Ectodermal cell (in vitro differentiated cells): ENCODE measurements at regions not wholly inside any gene's neighbourhood (a gene's known extent, or its start where the extent isn't known, plus 50 kb on each side); places are given as distances from the start of the nearest gene placed in this dataset.

ENCODE experiments used
- H3K27ac ChIP-seq: 2 replicates; pipeline ENCODE4 v1.7.0; 2013; ENCODE audit warnings: mild to moderate bottlenecking, low read depth, low read length; ENCODE audit not compliant: insufficient read depth, poor library complexity, severe bottlenecking
- H3K27me3 ChIP-seq: 2 replicates; pipeline ENCODE4 v1.7.0; 2013; ENCODE audit warnings: mild to moderate bottlenecking, low read length; ENCODE audit not compliant: insufficient read depth, control insufficient read depth, poor library complexity, severe bottlenecking
- H3K36me3 ChIP-seq: one replicate; pipeline ENCODE4 v1.7.0; 2013; ENCODE audit warnings: low read length; ENCODE audit not compliant: control insufficient read depth, insufficient read depth
- H3K4me1 ChIP-seq: one replicate; pipeline ENCODE4 v1.7.0; 2013; ENCODE audit warnings: low read length; ENCODE audit not compliant: control insufficient read depth, insufficient read depth
- H3K4me3 ChIP-seq: 2 replicates; pipeline ENCODE4 v1.7.0; 2013; ENCODE audit warnings: low read depth, low read length, control low read depth; ENCODE audit not compliant: insufficient read depth
- H3K9me3 ChIP-seq: 2 replicates; pipeline ENCODE4 v1.7.0; 2013; ENCODE audit warnings: mild to moderate bottlenecking, low read length, moderate library complexity; ENCODE audit not compliant: control insufficient read depth
- WGBS, 2 experiments: methylation state at CpG; one replicate each; pipeline ENCODE4 v1.1.7; 2013; ENCODE audit warnings: missing lambda C conversion rate in 2 of 2; 5-methylcytosine and 5-hydroxymethylcytosine counted together

DNA sequence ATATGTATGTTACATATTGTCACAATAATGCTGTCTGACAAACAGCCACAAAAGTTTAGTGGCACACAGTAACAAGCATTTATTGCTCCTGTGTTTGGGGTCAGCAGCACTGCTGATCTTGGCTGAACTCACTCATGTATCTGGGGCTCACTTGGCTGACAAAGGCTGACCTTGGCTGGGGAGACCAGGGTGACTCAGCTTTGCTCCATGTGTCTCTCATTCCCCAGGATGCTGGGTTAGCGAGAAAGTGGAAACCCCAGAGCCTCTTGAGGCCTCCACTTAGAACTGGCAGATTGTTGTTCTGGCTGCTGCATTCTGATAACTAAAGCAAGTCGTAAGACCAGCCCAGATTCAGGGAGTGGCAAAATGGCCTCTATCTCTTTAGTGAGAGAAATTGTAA, 217.3 kb upstream of the HABP2 start:
- Histone ChIP-seq H3K4me1 (no peaks in the 10 kb centered on the region), H3K36me3 (no peaks in the 10 kb centered on the region), H3K27me3 (no peaks in the 10 kb centered on the region), H3K9me3 (no peaks in the 10 kb centered on the region), H3K27ac (no peak overlapping the region), H3K4me3 (no peak overlapping the region)
- 90 to 94% methylated on average over 2 of the region's 2 CpGs for WGBS, 2 experiments

DNA sequence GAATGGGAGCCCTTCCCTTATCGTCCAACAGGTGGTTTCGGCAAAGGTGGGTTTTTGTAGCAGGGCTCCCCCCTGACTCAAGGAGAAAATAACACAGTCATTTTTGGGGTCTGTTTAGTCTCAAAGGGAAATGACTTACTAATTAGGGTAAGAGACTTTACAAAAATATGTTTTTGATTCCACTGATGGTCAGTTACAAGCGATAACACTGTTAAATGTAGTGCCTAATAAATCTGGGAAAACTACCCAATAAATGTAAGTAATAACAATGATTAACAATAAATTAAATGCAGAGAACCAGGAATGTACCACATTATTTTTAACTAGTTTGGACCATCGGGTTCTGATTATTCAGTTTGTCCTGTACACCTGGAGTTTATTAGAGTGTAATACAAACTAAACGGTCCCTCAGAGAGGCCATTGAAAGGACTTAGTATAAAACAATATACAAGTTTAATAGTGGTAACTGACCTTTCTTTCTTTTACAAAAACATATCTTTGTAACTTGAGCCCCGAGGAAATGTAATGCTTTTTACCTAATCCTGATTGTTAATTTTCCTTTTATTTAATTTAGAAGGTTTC, 216.2 kb upstream of the HABP2 start:
- H3K4me1 ChIP-seq, result no peaks in the 10 kb centered on the region
- no peak overlapping the region for H3K27ac ChIP-seq
- WGBS, 2 experiments, result 99 to 100% methylated on average over 3 of the region's 6 CpGs
- H3K4me3 ChIP-seq, result no peak overlapping the region
- no peaks in the 10 kb centered on the region for H3K9me3 ChIP-seq
- no peaks in the 10 kb centered on the region for H3K27me3 ChIP-seq
- H3K36me3 ChIP-seq, result no peaks in the 10 kb centered on the region

DNA sequence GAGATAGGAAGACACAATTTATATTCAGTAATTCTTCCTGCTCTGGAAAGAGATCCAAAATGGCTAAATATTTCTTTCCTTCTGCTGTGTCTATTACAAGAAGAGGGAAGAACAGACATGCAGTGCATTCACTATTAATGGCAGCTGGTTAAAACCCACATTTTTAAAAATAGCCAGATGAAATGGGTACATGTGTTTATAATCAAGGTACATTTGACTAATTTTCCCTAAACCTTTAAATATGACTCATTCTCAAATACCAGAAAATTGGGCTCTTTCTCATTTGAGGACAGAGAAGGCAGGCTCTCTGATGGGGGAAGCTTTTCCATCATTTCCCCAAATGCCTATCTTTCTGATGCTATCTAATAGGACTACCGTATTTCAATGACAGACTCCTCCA, 215.7 kb upstream of the HABP2 start:
- no peaks in the 10 kb centered on the region for H3K27me3 ChIP-seq
- no peak overlapping the region for H3K4me3 ChIP-seq

DNA sequence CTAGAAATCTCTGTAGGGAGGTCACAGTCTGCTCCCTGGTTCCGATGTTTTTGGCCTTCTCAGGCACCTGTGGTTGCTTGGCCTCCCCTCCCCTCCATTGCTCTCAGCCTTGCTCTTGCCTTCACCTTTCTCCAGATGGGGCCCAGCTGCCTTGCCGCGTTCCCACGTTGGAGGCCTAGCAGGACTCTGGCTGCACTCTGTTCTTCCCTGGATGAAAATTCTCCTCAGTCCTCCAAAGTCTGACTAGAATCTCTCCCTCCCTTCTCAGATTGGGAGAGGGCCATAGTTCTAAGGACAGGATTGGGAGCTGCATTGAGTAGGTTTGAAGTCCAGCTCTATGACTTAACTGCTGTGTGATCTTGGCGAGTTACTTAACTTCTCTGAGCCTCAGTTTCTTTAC, 213.7 kb upstream of the HABP2 start:
- Histone ChIP-seq H3K9me3 (no peaks in the 10 kb centered on the region), H3K4me1 (no peaks in the 10 kb centered on the region), H3K27ac (no peak overlapping the region), H3K27me3 (no peaks in the 10 kb centered on the region), H3K4me3 (no peak overlapping the region), H3K36me3 (no peaks in the 10 kb centered on the region)
- 93 to 94% methylated on average over 5 of the region's 5 CpGs for WGBS, 2 experiments

More for the DNA sequence above, 215.7 kb upstream of the HABP2 start:
- Histone ChIP-seq H3K4me1 (no peaks in the 10 kb centered on the region), H3K36me3 (no peaks in the 10 kb centered on the region), H3K27ac (no peak overlapping the region), H3K9me3 (no peaks in the 10 kb centered on the region)
- 83 to 97% methylated on average over 1 of the region's 1 CpG for WGBS, 2 experiments

DNA sequence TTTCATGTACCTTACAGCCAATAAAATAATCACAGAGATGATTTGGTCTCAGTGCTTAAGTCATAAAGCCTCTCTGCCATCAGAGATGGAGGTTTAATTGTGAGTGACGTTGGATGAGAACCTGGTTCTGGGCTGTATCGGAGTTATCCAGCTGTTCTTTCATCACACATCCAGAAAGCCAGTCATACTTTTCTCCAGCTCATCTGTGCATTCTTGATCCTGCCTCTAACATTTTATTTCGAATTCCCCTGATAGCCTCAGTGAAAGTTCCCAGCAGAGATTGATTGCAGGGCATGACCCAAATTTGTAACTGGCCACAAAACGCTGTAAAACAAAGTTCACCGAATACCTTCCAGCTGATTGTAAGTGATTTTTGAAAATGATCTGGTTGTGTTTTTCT, 212.6 kb upstream of the HABP2 start:
- no peak overlapping the region for H3K27ac ChIP-seq
- no peaks in the 10 kb centered on the region for H3K36me3 ChIP-seq
- no peaks in the 10 kb centered on the region for H3K9me3 ChIP-seq
- no peak overlapping the region for H3K4me3 ChIP-seq
- no peaks in the 10 kb centered on the region for H3K4me1 ChIP-seq
- H3K27me3 ChIP-seq, result no peaks in the 10 kb centered on the region
- 93 to 96% methylated on average over 5 of the region's 5 CpGs for WGBS, 2 experiments

DNA sequence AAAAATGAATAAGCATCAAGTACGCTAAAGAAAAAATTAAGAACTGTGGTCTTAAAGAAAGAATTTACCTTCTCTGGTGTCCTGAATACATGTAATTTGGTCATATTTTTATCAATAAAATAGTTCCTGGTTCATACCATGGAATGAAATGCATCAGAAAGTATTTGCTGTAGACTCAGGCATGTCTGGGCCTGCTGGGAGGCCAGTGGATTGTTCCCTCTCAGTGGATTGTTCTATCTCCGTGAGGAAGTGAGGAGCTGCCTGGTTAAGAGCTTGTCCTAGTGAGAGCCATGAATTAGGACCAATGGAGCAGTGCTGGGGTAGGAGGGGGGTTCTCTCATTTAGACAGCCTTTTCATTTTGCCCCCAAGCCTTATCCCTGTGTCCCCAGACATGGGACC, 211.7 kb upstream of the HABP2 start:
- Histone ChIP-seq H3K4me1 (no peaks in the 10 kb centered on the region), H3K36me3 (no peaks in the 10 kb centered on the region), H3K27me3 (no peaks in the 10 kb centered on the region), H3K27ac (no peak overlapping the region), H3K4me3 (no peak overlapping the region), H3K9me3 (no peaks in the 10 kb centered on the region)
- 84 to 93% methylated on average over 1 to 2 of the region's 2 CpGs for WGBS, 2 experiments

DNA sequence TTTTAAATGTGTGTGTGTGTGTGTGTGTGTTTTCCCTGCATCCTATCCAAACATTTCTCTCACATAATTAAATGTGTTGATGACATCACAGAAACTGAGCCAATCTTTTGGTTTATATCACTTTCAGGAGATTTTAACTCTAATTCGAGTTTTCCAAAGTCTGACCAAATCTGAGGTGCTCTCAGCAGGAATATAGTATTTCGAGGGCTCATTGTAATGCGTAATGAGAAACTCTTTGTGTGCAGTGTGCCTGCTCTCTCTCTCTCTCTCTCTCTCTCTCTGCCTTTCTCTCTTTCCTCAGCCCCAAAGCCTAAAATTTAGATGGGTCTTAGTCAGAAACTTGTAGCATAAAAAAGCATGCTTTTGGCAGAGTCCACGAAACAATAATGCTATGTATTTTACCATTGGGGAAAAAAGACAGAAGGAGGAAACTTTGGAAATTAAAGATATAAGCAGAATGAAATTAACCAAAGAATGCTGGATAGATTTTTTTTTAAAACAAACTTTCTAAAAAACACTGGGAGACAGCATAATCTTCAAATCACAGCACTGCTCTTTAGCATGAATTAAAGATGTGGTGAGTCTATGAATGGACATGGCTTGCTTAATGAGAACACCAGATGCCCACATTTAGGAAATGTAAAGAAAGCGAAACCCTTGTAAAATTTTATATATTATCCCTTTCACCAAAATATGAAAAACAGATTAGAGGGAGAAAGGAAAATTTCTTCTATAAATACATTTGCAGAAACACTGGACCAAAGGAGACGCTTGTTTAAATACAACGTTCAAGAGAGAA, 206.8 kb upstream of the HABP2 start:
- H3K9me3 ChIP-seq, result no peaks in the 10 kb centered on the region
- H3K4me1 ChIP-seq, result no peaks in the 10 kb centered on the region
- H3K27ac ChIP-seq, result no peak overlapping the region
- no peaks in the 10 kb centered on the region for H3K27me3 ChIP-seq
- H3K36me3 ChIP-seq, result no peaks in the 10 kb centered on the region
- 55 to 60% methylated on average over 5 to 6 of the region's 7 CpGs for WGBS, 2 experiments
- no peak overlapping the region for H3K4me3 ChIP-seq

DNA sequence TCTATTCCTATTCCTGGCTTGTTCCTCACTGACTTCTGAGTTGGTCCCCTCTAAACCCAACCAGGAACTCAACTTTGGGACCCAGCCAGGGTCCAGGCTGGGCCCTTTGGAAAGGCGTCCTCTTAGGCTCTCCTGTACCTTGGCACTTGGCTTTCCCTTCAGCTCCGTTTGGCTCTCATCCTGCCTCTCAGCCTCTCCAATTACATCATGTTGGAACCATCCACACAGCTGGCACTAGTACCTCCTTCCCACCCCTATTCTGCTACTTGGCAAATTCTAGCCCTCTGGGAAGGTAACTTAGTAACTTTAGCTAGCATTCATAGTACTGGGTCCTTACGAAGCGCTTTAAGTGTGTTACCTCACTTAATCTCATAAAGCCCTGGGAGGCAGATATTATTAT, 205.3 kb upstream of the HABP2 start:
- no peaks in the 10 kb centered on the region for H3K4me1 ChIP-seq
- H3K4me3 ChIP-seq, result no peak overlapping the region
- no peaks in the 10 kb centered on the region for H3K9me3 ChIP-seq
- WGBS, 2 experiments, result 89 to 91% methylated on average over 4 of the region's 4 CpGs
- H3K27me3 ChIP-seq, result no peaks in the 10 kb centered on the region
- no peaks in the 10 kb centered on the region for H3K36me3 ChIP-seq
- H3K27ac ChIP-seq, result no peak overlapping the region

DNA sequence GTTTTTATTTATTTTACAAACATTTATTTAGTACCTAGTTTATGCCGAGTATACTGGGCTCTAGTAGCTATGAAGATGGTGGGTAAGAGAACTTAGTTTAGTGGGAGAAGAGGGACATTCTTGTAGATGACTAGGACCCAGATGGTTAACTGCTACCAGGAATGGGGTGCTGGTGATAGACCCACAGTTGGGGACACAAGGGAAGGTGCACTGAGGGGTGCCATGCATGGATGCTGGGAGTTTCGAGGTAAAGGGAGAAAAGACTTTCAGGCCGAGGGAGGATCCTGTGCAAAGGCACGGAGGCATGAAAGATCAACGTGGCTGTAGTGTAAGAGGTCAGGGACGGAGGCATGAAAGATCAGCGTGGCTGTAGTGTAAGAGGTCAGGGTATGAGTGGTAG, 204.2 kb upstream of the HABP2 start:
- Histone ChIP-seq H3K27me3 (no peaks in the 10 kb centered on the region), H3K4me3 (no peak overlapping the region), H3K4me1 (no peaks in the 10 kb centered on the region), H3K27ac (no peak overlapping the region), H3K36me3 (no peaks in the 10 kb centered on the region), H3K9me3 (no peaks in the 10 kb centered on the region)
- 95% methylated on average over 7 of the region's 7 CpGs for WGBS, 2 experiments

DNA sequence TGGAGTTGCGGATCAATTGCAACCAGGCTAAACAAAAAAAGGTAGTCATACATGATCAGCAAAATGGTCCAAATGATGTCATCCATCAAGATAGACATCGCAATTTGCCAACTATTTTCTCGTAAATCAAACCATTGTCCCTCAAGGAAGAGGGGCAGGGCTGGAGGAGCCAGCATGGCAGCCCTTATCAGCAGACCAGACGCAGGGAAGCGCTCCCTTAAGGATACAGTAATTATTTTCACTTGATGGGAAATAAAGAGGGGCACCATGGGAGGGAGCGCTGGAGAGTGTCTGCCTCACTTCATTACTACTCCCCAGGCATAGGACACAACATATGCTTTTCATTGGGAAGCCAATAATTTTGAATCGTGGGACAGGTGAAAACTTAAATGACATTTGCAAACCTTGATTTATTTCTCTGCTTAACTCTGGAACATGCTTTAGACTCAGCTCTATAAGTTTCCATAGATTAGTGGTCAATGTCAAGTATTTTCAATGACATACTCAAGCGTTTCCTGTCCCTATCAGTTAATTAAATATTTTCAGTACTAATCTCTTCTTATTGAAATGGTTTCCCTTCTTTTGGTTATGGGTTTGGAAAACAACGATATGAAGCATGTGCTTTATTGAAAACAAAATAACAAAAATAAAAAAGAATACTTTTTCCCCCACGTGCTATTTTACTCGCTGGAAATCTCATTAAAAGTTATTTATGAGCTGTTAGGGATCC, 202.4 kb upstream of the HABP2 start:
- Histone ChIP-seq H3K9me3 (no peaks in the 10 kb centered on the region), H3K27ac (no peak overlapping the region), H3K4me3 (no peak overlapping the region), H3K36me3 (no peaks in the 10 kb centered on the region), H3K4me1 (no peaks in the 10 kb centered on the region), H3K27me3 (no peaks in the 10 kb centered on the region)
- WGBS, 2 experiments, result 95 to 96% methylated on average over 8 to 10 of the region's 11 CpGs
